ENCODE measurements at regions not wholly inside any gene's neighbourhood (a gene's known extent, or its start where the extent isn't known, plus 50 kb on each side); places are given as distances from the start of the nearest gene placed in this dataset.
A peak's percentile ranks its signal among the peaks of the same experiment; 100 is the strongest.

DNA sequence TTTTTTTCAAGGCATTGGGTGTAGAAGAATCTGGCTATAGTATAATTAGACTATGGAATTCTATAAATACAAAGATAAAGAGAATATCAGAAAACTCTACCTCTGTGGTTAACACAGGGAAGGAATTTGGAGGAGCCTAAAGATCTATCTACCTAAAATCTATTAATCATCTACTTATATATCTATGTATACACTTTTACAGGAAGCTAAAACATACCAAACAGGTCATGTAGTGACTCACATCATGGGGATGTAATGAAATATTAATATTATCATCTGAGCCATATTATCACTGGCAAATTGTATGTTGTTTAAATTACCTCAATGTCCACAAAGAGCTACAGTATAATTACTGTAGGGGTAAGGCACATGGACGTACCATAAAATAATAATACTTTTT is 1748.2 kb downstream of the EFNA5 start:
- Histone ChIP-seq H3K27me3 (ENCODE audit: insufficient read depth) (no peaks in the 10 kb centered on the region), H3K9ac (no peak overlapping the region), H3F3A (replicated peaks; ENCODE audit: insufficient read depth) (peaks cover 6% of the 10 kb centered on the region), H3K27ac (ENCODE audit: low read depth in 2 of 2, low read length in 1 of 2) (peak overlapping the region in 1 of 2 experiments; percentile 53; a peak in 1 of 4 replicates), H3K4me1 (ENCODE audit: control insufficient read depth in 1 of 2, insufficient read depth in 2 of 2, low read depth in 1 of 2, low read length in 1 of 2) (peaks cover 0 to 15% of the 10 kb centered on the region in 2 experiments; a peak in 2 of 4 replicates), H3K36me3 (replicated peaks in 1 of 2; ENCODE audit: control insufficient read depth in 1 of 2, insufficient read depth in 2 of 2, low read length in 1 of 2) (no peaks in the 10 kb centered on the region), H3K4me2 (no peak overlapping the region), H3K9me3 (no peaks in the 10 kb centered on the region), H4K20me1 (ENCODE audit: insufficient read depth) (no peaks in the 10 kb centered on the region), H2AFZ (ENCODE audit: low read depth) (peak overlapping the region; percentile 12; the same call in 1 of the 2 replicates), H3K4me3 (ENCODE audit: low read depth in 2 of 2, low read length in 1 of 2) (no peak overlapping the region), H3K9me2 (no peaks in the 10 kb centered on the region), H3K79me2 (ENCODE audit: insufficient read depth) (no peaks in the 10 kb centered on the region)
- no peak for DNase-seq
- WGBS (ENCODE audit: low lambda C conversion rate) = 90% methylated on average over 1 of the region's 1 CpG
- no peak for TF ChIP-seq POLR2AphosphoS5 (IDR thresholded peaks at IDR 0.05; ENCODE audit: low read depth, low read length)
- no peak for TF ChIP-seq CTCF (IDR thresholded peaks at IDR 0.05)
- TF ChIP-seq SIN3A (IDR thresholded peaks at IDR 0.05; ENCODE audit: borderline replicate concordance, low read depth, low read length) = no peak
- no peak for TF ChIP-seq FOSL2 (IDR thresholded peaks at IDR 0.05; ENCODE audit: borderline replicate concordance, low read depth)
- TF ChIP-seq ELF1 (IDR thresholded peaks at IDR 0.05) = no peak
- no peak for TF ChIP-seq RFX5 (IDR thresholded peaks at IDR 0.05; ENCODE audit: low read length)
- TF ChIP-seq GABPA (IDR thresholded peaks at IDR 0.05; ENCODE audit: low read depth) = no peak
- no peak for TF ChIP-seq ZBTB33 (IDR thresholded peaks at IDR 0.05; ENCODE audit: borderline replicate concordance, low read depth)
- no peak for TF ChIP-seq TCF12 (IDR thresholded peaks at IDR 0.05)
- TF ChIP-seq USF2 (IDR thresholded peaks at IDR 0.05; ENCODE audit: borderline replicate concordance, low read depth, low read length) = no peak
- no peak for TF ChIP-seq RCOR1 (IDR thresholded peaks at IDR 0.05; ENCODE audit: low read length)
- TF ChIP-seq RXRA (IDR thresholded peaks at IDR 0.05; ENCODE audit: borderline replicate concordance, low read depth) = no peak
- no peak for TF ChIP-seq YY1 (IDR thresholded peaks at IDR 0.05; ENCODE audit: low read depth)
- TF ChIP-seq CHD2 (IDR thresholded peaks at IDR 0.05; ENCODE audit: low read length, partially characterized antibody) = no peak
- CTCF ChIA-PET = no interaction called here
- POLR2A ChIA-PET = no interaction called here

- Histone ChIP-seq H3K9me2 (no peaks in the 10 kb centered on the region), H3K4me3 (ENCODE audit: low read depth in 2 of 2, low read length in 1 of 2) (no peak overlapping the region), H3K36me3 (replicated peaks in 1 of 2; ENCODE audit: control insufficient read depth in 1 of 2, insufficient read depth in 2 of 2, low read length in 1 of 2) (no peaks in the 10 kb centered on the region), H3K9ac (no peak overlapping the region), H3K4me1 (ENCODE audit: control insufficient read depth in 1 of 2, insufficient read depth in 2 of 2, low read depth in 1 of 2, low read length in 1 of 2) (peaks cover 0 to 15% of the 10 kb centered on the region in 2 experiments; a peak in 2 of 4 replicates), H3K4me2 (no peak overlapping the region), H3K27me3 (ENCODE audit: insufficient read depth) (no peaks in the 10 kb centered on the region), H3K9me3 (no peaks in the 10 kb centered on the region), H4K20me1 (ENCODE audit: insufficient read depth) (no peaks in the 10 kb centered on the region), H2AFZ (ENCODE audit: low read depth) (no peak overlapping the region), H3F3A (replicated peaks; ENCODE audit: insufficient read depth) (peaks cover 6% of the 10 kb centered on the region), H3K79me2 (ENCODE audit: insufficient read depth) (no peaks in the 10 kb centered on the region), H3K27ac (ENCODE audit: low read depth in 2 of 2, low read length in 1 of 2) (peak overlapping the region in 1 of 2 experiments; percentile 53; a peak in 2 of 4 replicates)
- DNase-seq = no peak
- ChIA-PET CTCF (no interaction called here), POLR2A (no interaction called here)
- no peak for TF ChIP-seq RXRA (IDR thresholded peaks at IDR 0.05; ENCODE audit: borderline replicate concordance, low read depth)
- TF ChIP-seq RAD21 (IDR thresholded peaks at IDR 0.05; ENCODE audit: low read length) = no peak
- no peak for TF ChIP-seq ELF1 (IDR thresholded peaks at IDR 0.05)
- TF ChIP-seq USF2 (IDR thresholded peaks at IDR 0.05; ENCODE audit: borderline replicate concordance, low read depth, low read length) = no peak
- peak; percentile 28; the same call in 1 of the 2 replicates for TF ChIP-seq TCF12 (IDR thresholded peaks at IDR 0.05)
- no peak for TF ChIP-seq FOSL2 (IDR thresholded peaks at IDR 0.05; ENCODE audit: borderline replicate concordance, low read depth)
- no peak for TF ChIP-seq JUND (IDR thresholded peaks at IDR 0.05)
- no peak for TF ChIP-seq NFIC (IDR thresholded peaks at IDR 0.05; ENCODE audit: borderline replicate concordance)
- no peak for TF ChIP-seq PBX3 (IDR thresholded peaks at IDR 0.05)
Measured at GRCh38 chr5:105922080-105922479, 1748.7 kb downstream of the EFNA5 start.
